ENCODE measurements at regions not wholly inside any gene's neighbourhood (a gene's known extent, or its start where the extent isn't known, plus 50 kb on each side); places are given as distances from the start of the nearest gene placed in this dataset.

GRCh38 chr6:8918196-8918595 is 482.9 kb upstream of the SLC35B3 start:
- TF ChIP-seq CTCF (conservative IDR thresholded peaks at IDR 0.05), result no peak
- no peak overlapping the region for H3K27ac ChIP-seq

- no peak for TF ChIP-seq CTCF (conservative IDR thresholded peaks at IDR 0.05)
- H3K27ac ChIP-seq, result no peak overlapping the region
These were observed 479.4 kb upstream of the SLC35B3 start for GRCh38 chr6:8914700-8915099.

DNA sequence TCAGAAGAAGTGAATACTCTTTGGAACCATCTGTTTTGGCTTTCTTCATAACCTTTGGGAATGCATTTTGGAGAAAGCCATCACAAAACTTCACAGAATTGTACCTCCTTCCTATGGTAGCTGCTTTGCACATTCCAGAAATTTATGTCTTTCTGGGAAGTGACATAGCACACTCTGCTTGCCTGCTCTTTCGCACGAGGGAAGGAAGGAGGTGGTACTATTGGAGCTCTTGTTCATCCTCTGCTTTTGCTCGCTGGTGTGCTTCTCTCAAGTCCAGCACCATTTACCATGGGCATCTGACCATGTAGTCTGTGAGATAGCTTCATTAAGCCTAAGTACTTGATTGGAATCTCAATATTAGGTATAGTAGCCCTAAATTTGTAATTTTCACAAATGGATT is 473.3 kb upstream of the SLC35B3 start:
- TF ChIP-seq CTCF (conservative IDR thresholded peaks at IDR 0.05), result no peak
- no peak overlapping the region for H3K27ac ChIP-seq

DNA sequence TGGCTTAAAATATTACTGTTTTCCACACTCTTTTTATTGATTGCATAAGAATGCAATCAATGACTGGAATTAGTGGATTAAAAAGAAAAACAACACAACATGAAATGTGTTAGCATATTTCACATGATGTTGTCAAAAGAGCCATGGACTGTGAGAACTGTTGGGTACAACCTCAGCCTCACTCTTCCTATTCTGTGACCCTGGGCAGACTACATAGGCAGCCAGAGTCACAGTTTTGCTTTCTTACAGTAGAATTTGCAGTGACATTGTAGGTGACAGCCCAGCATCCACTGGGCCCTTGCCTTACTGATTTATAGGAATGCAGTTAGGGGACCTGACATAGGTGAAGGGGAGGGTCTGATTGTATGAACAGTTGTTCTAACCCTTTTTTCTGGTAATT is 471.4 kb upstream of the SLC35B3 start:
- H3K27ac ChIP-seq, result no peak overlapping the region
- TF ChIP-seq CTCF (conservative IDR thresholded peaks at IDR 0.05), result no peak

DNA sequence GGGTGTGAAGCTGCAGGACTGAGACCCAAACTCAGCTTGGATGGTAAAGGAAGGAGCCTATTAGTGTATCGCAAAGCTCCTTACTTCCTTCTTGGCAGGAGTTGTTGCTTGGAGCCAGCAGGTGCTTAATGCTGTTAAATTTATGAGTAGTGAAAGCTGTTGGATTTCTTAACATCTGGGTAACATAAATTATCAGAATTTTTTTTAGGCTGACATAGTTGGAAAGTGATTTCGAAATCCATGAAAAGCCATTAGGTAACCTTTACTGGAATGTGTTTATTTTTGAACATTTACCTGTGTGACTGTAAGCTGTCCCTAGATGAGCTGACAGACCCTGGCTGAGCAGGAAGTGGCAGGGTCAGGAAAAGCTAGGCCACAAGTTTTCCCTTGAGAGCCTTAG is 470.4 kb upstream of the SLC35B3 start:
- no peak for TF ChIP-seq CTCF (conservative IDR thresholded peaks at IDR 0.05)
- H3K27ac ChIP-seq, result no peak overlapping the region

GRCh38 chr6:8904754-8905153 is 469.4 kb upstream of the SLC35B3 start:
- no peak overlapping the region for H3K27ac ChIP-seq
- no peak for TF ChIP-seq CTCF (conservative IDR thresholded peaks at IDR 0.05)

DNA sequence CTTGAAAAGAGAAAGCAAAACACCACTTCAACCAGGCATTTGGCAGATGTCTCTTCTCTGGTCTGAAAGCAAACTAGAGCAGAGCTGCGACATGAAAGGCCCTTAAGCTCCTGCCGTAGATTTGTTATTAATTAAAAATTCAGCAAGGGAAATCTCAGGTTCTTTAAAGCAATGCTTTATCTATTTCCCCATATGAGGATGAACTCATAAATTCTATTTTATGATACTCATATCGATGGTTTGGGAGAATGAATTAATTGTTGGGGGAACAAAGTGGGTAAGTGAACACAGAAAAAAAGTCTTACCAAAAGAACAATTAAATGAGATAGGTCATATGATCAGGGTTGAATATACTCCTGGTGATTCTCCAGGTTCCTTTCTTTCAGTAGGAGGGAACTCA is 464.7 kb upstream of the SLC35B3 start:
- no peak overlapping the region for H3K27ac ChIP-seq
- no peak for TF ChIP-seq CTCF (conservative IDR thresholded peaks at IDR 0.05)

GRCh38 chr6:8889514-8889913 is 454.2 kb upstream of the SLC35B3 start:
- no peak overlapping the region for H3K27ac ChIP-seq
- TF ChIP-seq CTCF (conservative IDR thresholded peaks at IDR 0.05), result no peak

Data from VCaP (cell line).